ENCODE measurements at regions not wholly inside any gene's neighbourhood (a gene's known extent, or its start where the extent isn't known, plus 50 kb on each side); places are given as distances from the start of the nearest gene placed in this dataset.
"Not testable (repeated sequence)": the region's sequence is repeated elsewhere in the genome, so short reads cannot be mapped to it uniquely, and the experiment has no call there.

GRCh38 chr18:73535990-73536389 is 611.6 kb downstream of the FBXO15 start:
- no peak for TF ChIP-seq CTCF (conservative IDR thresholded peaks at IDR 0.05)

GRCh38 chr18:73535189-73535588 is 612.4 kb downstream of the FBXO15 start:
- H3K27ac ChIP-seq = no peak overlapping the region
- no peak for TF ChIP-seq CTCF (conservative IDR thresholded peaks at IDR 0.05)

More at GRCh38 chr18:73535990-73536389, 611.6 kb downstream of the FBXO15 start:
- H3K27ac ChIP-seq = no peak overlapping the region

GRCh38 chr18:73531601-73532000 is 616.0 kb downstream of the FBXO15 start:
- peak overlapping the region; percentile 77 for H3K27ac ChIP-seq
- no peak for TF ChIP-seq CTCF (conservative IDR thresholded peaks at IDR 0.05)

- no peak overlapping the region for H3K27ac ChIP-seq
- no peak for TF ChIP-seq CTCF (conservative IDR thresholded peaks at IDR 0.05)
Observed at GRCh38 chr18:73528066-73528465, 619.6 kb downstream of the FBXO15 start.

GRCh38 chr18:73520229-73520628 is 627.4 kb downstream of the FBXO15 start:
- 0 out of 2 replicates have a peak, but pooled peaks have one; percentile 22 for TF ChIP-seq CTCF (conservative IDR thresholded peaks at IDR 0.05)
- no peak overlapping the region for H3K27ac ChIP-seq

GRCh38 chr18:73516056-73516455 is 631.6 kb downstream of the FBXO15 start:
- H3K27ac ChIP-seq = not testable (repeated sequence)

GRCh38 chr18:73514449-73514848 is 633.2 kb downstream of the FBXO15 start:
- no peak for TF ChIP-seq CTCF (conservative IDR thresholded peaks at IDR 0.05)
- H3K27ac ChIP-seq = no peak overlapping the region

- TF ChIP-seq CTCF (conservative IDR thresholded peaks at IDR 0.05) = no peak
- no peak overlapping the region for H3K27ac ChIP-seq
Observed at GRCh38 chr18:73511771-73512503, 635.7 kb downstream of the FBXO15 start.
